HCT116 (cell line): ENCODE measurements at regions not wholly inside any gene's neighbourhood (a gene's known extent, or its start where the extent isn't known, plus 50 kb on each side); places are given as distances from the start of the nearest gene placed in this dataset.

Experiments
- ATAC-seq: fragments of 200-7000 bp; cut with Tn5 transposase; 2 replicates; pipeline ENCODE4 v1.9.1; 2020; ENCODE audit warnings: mild to moderate bottlenecking, moderate library complexity
- BruUV-seq: library from RNA; stranded (reverse); fragments of 400-500 nt; replicated peaks from 2 replicates; lab custom pipeline; 2021; lab: Mats Ljungman, UMichigan
- CTCF ChIA-PET: fragments of 300-600 bp; sonication (Branson Sonifier 250); formaldehyde crosslinking; loops from one replicate; lab custom pipeline; 2021; ENCODE audit warnings: antibody characterized with exemption; lab: Charles Lee
- POLR2A ChIA-PET: fragments of 300-600, 350-600 bp; sonication (Branson Sonifier 250); formaldehyde crosslinking; loops from one replicate; lab custom pipeline; 2021; ENCODE audit warnings: antibody characterized with exemption; lab: Charles Lee
- RAD21 ChIA-PET, 2 experiments: fragments of 300-600 bp; sonication (Branson Sonifier 250); formaldehyde crosslinking; loops; one replicate each; lab custom pipeline; 2023; ENCODE audit warnings: low total read pairs in 2 of 2; ENCODE audit not compliant: uncharacterized antibody in 2 of 2, unreplicated experiment in 2 of 2, low non-redundant PET in 1 of 2; lab: Charles Lee
- DNase-seq: peaks from one replicate; pipeline ENCODE4 v3.0.0-alpha.2; 2010; ENCODE audit warnings: low read depth, low spot score
- H2AFZ ChIP-seq: fragments of 200-600 bp; shearing (Covaris generic), sonication (generic); 2 replicates; pipeline ENCODE4 v1.6.1; 2017; ENCODE audit warnings: low read depth, mixed run types, mixed read lengths, antibody characterized with exemption, low read length; ENCODE audit not compliant: poor library complexity, severe bottlenecking
- H3K27ac ChIP-seq: 2 replicates; pipeline ENCODE4 v1.5.1; 2012; ENCODE audit warnings: low read depth, low read length
- H3K27me3 ChIP-seq: fragments of 200-600 bp; sonication (generic); 2 replicates; pipeline ENCODE4 v1.6.1; 2016; ENCODE audit warnings: mixed run types, low read length, mixed read lengths; ENCODE audit not compliant: insufficient read depth
- H3K36me3 ChIP-seq, 2 experiments: fragments of 200-500 bp in 1 of 2; fragments of 200-600 bp in 1 of 2; sonication (Bioruptor generic) in 1 of 2; sonication (generic) in 1 of 2; 2 replicates each; pipeline versions ENCODE4 v1.5.1 to v1.6.1; 2014 to 2016; ENCODE audit warnings: low read length in 2 of 2, inconsistent platforms in 1 of 2, mixed read lengths in 1 of 2, mixed run types in 1 of 2; ENCODE audit not compliant: insufficient read depth in 2 of 2, control insufficient read depth in 1 of 2
- H3K4me1 ChIP-seq, 2 experiments: fragments of 200-600 bp in 1 of 2; sonication (generic) in 1 of 2; 2 replicates each; pipeline versions ENCODE4 v1.5.1 to v1.6.1; 2012 to 2017; ENCODE audit warnings: low read length in 2 of 2, inconsistent platforms in 1 of 2, mild to moderate bottlenecking in 1 of 2, mixed read lengths in 1 of 2, mixed run types in 1 of 2, moderate library complexity in 1 of 2; ENCODE audit not compliant: insufficient read depth in 2 of 2, control insufficient read depth in 1 of 2
- H3K4me2 ChIP-seq: fragments of 200-600 bp; sonication (generic); 2 replicates; pipeline ENCODE4 v1.6.1; 2017; ENCODE audit warnings: mixed run types, low read length, mixed read lengths
- H3K4me3 ChIP-seq, 2 experiments: fragments of 200-600 bp in 1 of 2; sonication (generic) in 1 of 2; replicated peaks in 1 of 2; 2 replicates each; pipeline ENCODE4 v1.5.1; 2011 to 2016; ENCODE audit warnings: low read length in 2 of 2, control low read depth in 1 of 2, low read depth in 1 of 2, mild to moderate bottlenecking in 1 of 2, mixed read lengths in 1 of 2, mixed run types in 1 of 2
- H3K79me2 ChIP-seq: fragments of 200-600 bp; sonication (generic); 2 replicates; pipeline ENCODE4 v1.6.1; 2017; ENCODE audit warnings: mild to moderate bottlenecking, mixed run types, low read length, moderate library complexity, mixed read lengths; ENCODE audit not compliant: insufficient read depth
- H3K9ac ChIP-seq: fragments of 200-600 bp; sonication (generic); 2 replicates; pipeline ENCODE4 v1.6.1; 2016; ENCODE audit warnings: low read length, mixed read lengths
- H3K9me2 ChIP-seq: fragments of 200-600 bp; sonication (generic), shearing (Covaris generic); 2 replicates; pipeline ENCODE4 v1.6.1; 2017; ENCODE audit warnings: mixed run types, mild to moderate bottlenecking, moderate library complexity; ENCODE audit not compliant: insufficient read depth
- H3K9me3 ChIP-seq, 2 experiments: fragments of 200-500 bp in 1 of 2; fragments of 200-600 bp in 1 of 2; sonication (Bioruptor generic) in 1 of 2; sonication (generic) in 1 of 2; 2 replicates each; pipeline ENCODE4 v1.6.1; 2014 to 2017; ENCODE audit warnings: low read length in 2 of 2, mixed read lengths in 2 of 2, inconsistent platforms in 1 of 2, low read depth in 1 of 2, mild to moderate bottlenecking in 1 of 2, mixed run types in 1 of 2, moderate library complexity in 1 of 2; ENCODE audit not compliant: control insufficient read depth in 1 of 2, insufficient read depth in 1 of 2
- H4K20me1 ChIP-seq: fragments of 200-600 bp; sonication (generic), shearing (Covaris generic); 2 replicates; pipeline ENCODE4 v1.6.1; 2017; ENCODE audit warnings: mixed run types, mild to moderate bottlenecking, moderate library complexity; ENCODE audit not compliant: insufficient read depth
- CEBPB ChIP-seq: IDR thresholded peaks from 2 replicates; pipeline ENCODE4 v1.6.1; 2012; ENCODE audit warnings: low read depth
- EGR1 ChIP-seq: IDR thresholded peaks from 2 replicates; pipeline ENCODE4 v1.6.1; 2012; ENCODE audit warnings: low read depth
- ELF1 ChIP-seq: IDR thresholded peaks from 2 replicates; pipeline ENCODE4 v1.6.1; 2012; ENCODE audit warnings: low read depth, borderline replicate concordance
- POLR2A ChIP-seq: IDR thresholded peaks from 2 replicates; pipeline ENCODE4 v1.7.0; 2011; ENCODE audit warnings: borderline replicate concordance; ENCODE audit not compliant: insufficient read depth, insufficient read length; ENCODE audit errors: extremely low read depth
- POLR2AphosphoS5 ChIP-seq: IDR thresholded peaks from 2 replicates; pipeline ENCODE4 v1.6.1; 2011; ENCODE audit warnings: mild to moderate bottlenecking, low read depth, low read length, moderate library complexity
- RAD21 ChIP-seq: IDR thresholded peaks from 2 replicates; pipeline ENCODE4 v1.6.1; 2012; ENCODE audit warnings: low read depth, mild to moderate bottlenecking
- ZFX ChIP-seq: fragments of 450-650 bp; IDR thresholded peaks from 2 replicates; pipeline ENCODE4 v1.6.1; 2017
- ZNF274 ChIP-seq: fragments of 200-500 bp; sonication (Bioruptor generic); IDR thresholded peaks from 2 replicates; pipeline ENCODE4 v1.6.1; 2014; ENCODE audit warnings: mild to moderate bottlenecking, low read depth, low read length, inconsistent platforms
- intact Hi-C: fragments of 100-400 bp; cut with micrococcal nuclease; formaldehyde crosslinking; loops from 2 replicates; pipeline ENCODE4 v1.10.0; 2022
- TF ChIP-seq, protein P1 (sequence below): IDR thresholded peaks from 2 replicates; pipeline ENCODE4 v1.6.1; 2012; ENCODE audit warnings: low read depth
- TF ChIP-seq, protein P2 (sequence below): IDR thresholded peaks from 2 replicates; pipeline ENCODE4 v1.6.1; 2011; ENCODE audit warnings: mild to moderate bottlenecking, low read length, moderate library complexity; ENCODE audit not compliant: insufficient replicate concordance; ENCODE audit errors: extremely low read depth

DNA sequence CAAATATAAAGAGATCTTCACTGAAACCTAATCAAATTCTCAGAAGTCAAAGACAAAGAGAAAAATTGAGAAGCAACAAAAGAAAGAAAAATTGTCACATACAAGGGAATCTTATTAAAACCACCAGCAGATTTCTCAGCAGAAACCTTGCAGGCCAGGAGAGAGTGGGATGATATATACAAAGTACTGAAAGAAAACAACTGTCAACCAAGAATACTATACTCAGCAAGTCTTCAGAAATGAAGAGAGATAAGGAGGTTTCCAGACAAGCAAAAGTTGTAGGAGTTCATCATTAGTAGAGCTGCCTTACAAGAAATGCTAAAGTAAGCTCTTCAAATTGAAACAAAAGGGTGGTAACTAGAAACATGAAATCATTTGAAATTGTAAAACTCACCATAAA lies 345.6 kb downstream of the MAFB start:
- Histone ChIP-seq H3K27ac (no peak overlapping the region), H3K9ac (no peak overlapping the region), H3K79me2 (no peaks in the 10 kb centered on the region), H3K36me3 (no peaks in the 10 kb centered on the region), H2AFZ (no peak overlapping the region), H3K9me3 (no peaks in the 10 kb centered on the region), H4K20me1 (no peaks in the 10 kb centered on the region), H3K4me3 (no peak overlapping the region), H3K9me2 (no peaks in the 10 kb centered on the region)
- intact Hi-C loops: no loop called here
- no TSS peak for BruUV-seq
- ChIA-PET RAD21 (no interaction called here), CTCF (no interaction called here)
- no peak for DNase-seq
- TF ChIP-seq ZNF274 (no peak), POLR2AphosphoS5 (no peak), ZFX (no peak), CEBPB (no peak), ELF1 (no peak), RAD21 (no peak), EGR1 (no peak), POLR2A (no peak)
- TF ChIP-seq, protein P1, sequence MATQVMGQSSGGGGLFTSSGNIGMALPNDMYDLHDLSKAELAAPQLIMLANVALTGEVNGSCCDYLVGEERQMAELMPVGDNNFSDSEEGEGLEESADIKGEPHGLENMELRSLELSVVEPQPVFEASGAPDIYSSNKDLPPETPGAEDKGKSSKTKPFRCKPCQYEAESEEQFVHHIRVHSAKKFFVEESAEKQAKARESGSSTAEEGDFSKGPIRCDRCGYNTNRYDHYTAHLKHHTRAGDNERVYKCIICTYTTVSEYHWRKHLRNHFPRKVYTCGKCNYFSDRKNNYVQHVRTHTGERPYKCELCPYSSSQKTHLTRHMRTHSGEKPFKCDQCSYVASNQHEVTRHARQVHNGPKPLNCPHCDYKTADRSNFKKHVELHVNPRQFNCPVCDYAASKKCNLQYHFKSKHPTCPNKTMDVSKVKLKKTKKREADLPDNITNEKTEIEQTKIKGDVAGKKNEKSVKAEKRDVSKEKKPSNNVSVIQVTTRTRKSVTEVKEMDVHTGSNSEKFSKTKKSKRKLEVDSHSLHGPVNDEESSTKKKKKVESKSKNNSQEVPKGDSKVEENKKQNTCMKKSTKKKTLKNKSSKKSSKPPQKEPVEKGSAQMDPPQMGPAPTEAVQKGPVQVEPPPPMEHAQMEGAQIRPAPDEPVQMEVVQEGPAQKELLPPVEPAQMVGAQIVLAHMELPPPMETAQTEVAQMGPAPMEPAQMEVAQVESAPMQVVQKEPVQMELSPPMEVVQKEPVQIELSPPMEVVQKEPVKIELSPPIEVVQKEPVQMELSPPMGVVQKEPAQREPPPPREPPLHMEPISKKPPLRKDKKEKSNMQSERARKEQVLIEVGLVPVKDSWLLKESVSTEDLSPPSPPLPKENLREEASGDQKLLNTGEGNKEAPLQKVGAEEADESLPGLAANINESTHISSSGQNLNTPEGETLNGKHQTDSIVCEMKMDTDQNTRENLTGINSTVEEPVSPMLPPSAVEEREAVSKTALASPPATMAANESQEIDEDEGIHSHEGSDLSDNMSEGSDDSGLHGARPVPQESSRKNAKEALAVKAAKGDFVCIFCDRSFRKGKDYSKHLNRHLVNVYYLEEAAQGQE: no peak
- TF ChIP-seq, protein P2, sequence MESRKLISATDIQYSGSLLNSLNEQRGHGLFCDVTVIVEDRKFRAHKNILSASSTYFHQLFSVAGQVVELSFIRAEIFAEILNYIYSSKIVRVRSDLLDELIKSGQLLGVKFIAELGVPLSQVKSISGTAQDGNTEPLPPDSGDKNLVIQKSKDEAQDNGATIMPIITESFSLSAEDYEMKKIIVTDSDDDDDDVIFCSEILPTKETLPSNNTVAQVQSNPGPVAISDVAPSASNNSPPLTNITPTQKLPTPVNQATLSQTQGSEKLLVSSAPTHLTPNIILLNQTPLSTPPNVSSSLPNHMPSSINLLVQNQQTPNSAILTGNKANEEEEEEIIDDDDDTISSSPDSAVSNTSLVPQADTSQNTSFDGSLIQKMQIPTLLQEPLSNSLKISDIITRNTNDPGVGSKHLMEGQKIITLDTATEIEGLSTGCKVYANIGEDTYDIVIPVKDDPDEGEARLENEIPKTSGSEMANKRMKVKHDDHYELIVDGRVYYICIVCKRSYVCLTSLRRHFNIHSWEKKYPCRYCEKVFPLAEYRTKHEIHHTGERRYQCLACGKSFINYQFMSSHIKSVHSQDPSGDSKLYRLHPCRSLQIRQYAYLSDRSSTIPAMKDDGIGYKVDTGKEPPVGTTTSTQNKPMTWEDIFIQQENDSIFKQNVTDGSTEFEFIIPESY: no peak
- TF ChIP-seq, all 23 proteins: peak for 0
- POLR2A ChIA-PET: no interaction called here
- ATAC-seq: no peak
- H3K27me3 ChIP-seq: no peaks in the 10 kb centered on the region
- H3K4me1 ChIP-seq: no peaks in the 10 kb centered on the region
- no peak overlapping the region for H3K4me2 ChIP-seq
